Sciatic nerve (tissue), 1 donor: ENCODE measurements at regions not wholly inside any gene's neighbourhood (a gene's known extent, or its start where the extent isn't known, plus 50 kb on each side); places are given as distances from the start of the nearest gene placed in this dataset. TPM values are rescaled to one million over a fixed set of nuclear protein-coding genes. Genes with fewer than 3 reads are reported as not detected.

ENCODE experiments used
- microRNA-seq: library from miRNA; unstranded; fragments of <30 nt; microRNA quantifications from one replicate; pipeline ENCODE4 v1.2.0, GENCODE V29; 2020
- donor health status: DM: no; HTN: no; CAD: no.

Small RNAs in the stretch of these regions (microRNA-seq; reads per million reads assigned to microRNA genes)
- not detected for gene MIR4436B2
